Stimulated activated naive CD8-positive, alpha-beta T cell treated with anti-CD3 and anti-CD28 coated beads, Interleukin-15, Interleukin-2, amounts not matched to agents 100 ng/mL and 50 ng/mL, for 24 hours (primary cell): ENCODE measurements at regions not wholly inside any gene's neighbourhood (a gene's known extent, or its start where the extent isn't known, plus 50 kb on each side); places are given as distances from the start of the nearest gene placed in this dataset.
"Not testable (repeated sequence)": the region's sequence is repeated elsewhere in the genome, so short reads cannot be mapped to it uniquely, and the experiment has no call there.

ENCODE experiments used
- H3K27ac Mint-ChIP-seq: one replicate; pipeline ENCODE4 v1.8.0; 2021; ENCODE audit warnings: mild to moderate bottlenecking, mixed read lengths
- H3K27me3 Mint-ChIP-seq: one replicate; pipeline ENCODE4 v1.8.0; 2021; ENCODE audit warnings: mixed read lengths
- H3K36me3 Mint-ChIP-seq: one replicate; pipeline ENCODE4 v1.8.0; 2021; ENCODE audit warnings: low read depth, mixed read lengths
- H3K4me1 Mint-ChIP-seq: one replicate; pipeline ENCODE4 v1.8.0; 2021; ENCODE audit warnings: low read depth, mixed read lengths
- H3K4me3 Mint-ChIP-seq: one replicate; pipeline ENCODE4 v1.8.0; 2021; ENCODE audit warnings: mild to moderate bottlenecking, mixed read lengths
- H3K9me3 Mint-ChIP-seq: one replicate; pipeline ENCODE4 v1.8.0; 2021; ENCODE audit warnings: mixed read lengths

DNA sequence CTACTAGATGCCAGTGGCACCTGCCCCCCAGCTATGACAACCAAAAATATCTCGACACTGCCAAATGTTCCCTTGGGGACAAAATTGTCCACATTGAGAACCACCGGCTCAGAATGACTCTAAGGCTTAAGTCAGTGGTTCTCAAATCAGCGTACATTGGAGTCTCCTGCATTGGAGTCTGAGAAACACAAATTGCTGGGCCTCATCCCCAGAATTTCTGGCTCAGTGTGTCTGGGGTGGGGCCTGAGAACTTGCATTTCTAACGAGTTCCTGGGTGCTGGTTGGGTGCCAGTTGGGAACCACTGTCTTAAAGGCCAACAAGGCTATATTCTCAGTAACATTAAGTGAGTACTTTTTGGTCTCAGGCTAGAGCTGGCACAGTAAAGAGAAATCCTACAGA is 77.7 kb upstream of the GADD45A start:
- Mint-ChIP-seq H3K27ac (no peak overlapping the region), H3K4me3 (no peak overlapping the region), H3K27me3 (no peaks in the 10 kb centered on the region), H3K36me3 (no peaks in the 10 kb centered on the region), H3K4me1 (peaks cover 5% of the 10 kb centered on the region), H3K9me3 (no peaks in the 10 kb centered on the region)

GRCh38 chr1:67607699-67608098 is 77.3 kb upstream of the GADD45A start:
- Mint-ChIP-seq H3K27ac (no peak overlapping the region), H3K9me3 (no peaks in the 10 kb centered on the region), H3K36me3 (no peaks in the 10 kb centered on the region), H3K4me1 (peaks cover 5% of the 10 kb centered on the region), H3K4me3 (no peak overlapping the region), H3K27me3 (no peaks in the 10 kb centered on the region)

DNA sequence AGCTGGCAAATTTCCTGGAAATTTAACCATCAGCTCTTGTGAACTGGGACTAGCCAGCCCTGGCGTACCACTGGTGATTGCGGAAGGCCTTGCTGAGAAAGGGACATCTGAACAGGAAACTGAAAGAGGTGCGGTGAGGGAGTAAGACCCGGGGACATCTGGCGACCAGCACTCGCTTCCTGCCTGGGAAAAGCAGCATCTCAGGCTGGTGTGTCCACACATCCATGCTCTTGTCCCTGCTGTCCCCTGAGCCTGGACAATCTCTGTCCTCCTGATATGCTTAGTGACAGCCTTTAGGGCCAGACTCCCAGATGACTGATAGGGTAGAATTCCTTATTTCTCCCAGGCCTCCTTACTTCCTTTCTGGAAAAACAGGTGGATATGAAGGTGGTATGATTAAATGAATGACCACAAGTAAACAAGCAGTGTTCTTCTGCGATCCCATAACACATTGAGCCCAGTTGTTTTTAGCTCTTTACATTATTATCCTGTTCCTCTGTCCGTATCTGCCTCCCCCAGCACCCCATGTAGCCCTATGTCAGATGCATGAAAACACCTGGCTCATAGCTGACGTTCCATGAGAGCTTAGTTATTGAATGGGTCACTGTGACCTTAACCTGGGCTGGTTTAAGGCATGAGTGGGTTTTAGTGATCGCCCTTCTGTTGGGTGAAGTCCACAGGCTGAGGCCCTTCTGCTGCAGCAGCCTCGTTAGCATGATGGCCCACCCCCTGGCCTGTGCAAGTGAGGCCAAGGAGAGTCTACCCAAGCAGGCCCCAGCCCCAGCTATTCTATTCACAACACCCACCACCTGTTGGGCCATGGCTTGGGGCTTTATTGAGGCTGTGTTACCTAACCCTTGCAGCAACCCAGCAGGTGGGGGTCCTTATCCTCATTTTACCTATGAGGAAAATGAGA is 76.1 kb upstream of the GADD45A start:
- no peaks in the 10 kb centered on the region for H3K36me3 Mint-ChIP-seq
- peaks cover 5% of the 10 kb centered on the region for H3K4me1 Mint-ChIP-seq
- peaks cover 4% of the 10 kb centered on the region for H3K27me3 Mint-ChIP-seq
- no peak overlapping the region for H3K27ac Mint-ChIP-seq
- H3K9me3 Mint-ChIP-seq = no peaks in the 10 kb centered on the region
- H3K4me3 Mint-ChIP-seq = no peak overlapping the region

- Mint-ChIP-seq H3K36me3 (no peaks in the 10 kb centered on the region), H3K9me3 (peaks cover under 1% of the 10 kb centered on the region), H3K27me3 (peaks cover 4% of the 10 kb centered on the region), H3K4me1 (peaks cover 5% of the 10 kb centered on the region), H3K27ac (no peak overlapping the region), H3K4me3 (no peak overlapping the region)
These were observed 75.2 kb upstream of the GADD45A start for GRCh38 chr1:67609577-67610341.

GRCh38 chr1:67610450-67610849 is 74.6 kb upstream of the GADD45A start:
- peaks cover 5% of the 10 kb centered on the region for H3K9me3 Mint-ChIP-seq
- H3K4me1 Mint-ChIP-seq = peaks cover 5% of the 10 kb centered on the region
- H3K36me3 Mint-ChIP-seq = no peaks in the 10 kb centered on the region
- peaks cover 9% of the 10 kb centered on the region for H3K27me3 Mint-ChIP-seq
- H3K4me3 Mint-ChIP-seq = no peak overlapping the region
- H3K27ac Mint-ChIP-seq = no peak overlapping the region

- Mint-ChIP-seq H3K36me3 (no peaks in the 10 kb centered on the region), H3K4me3 (no peak overlapping the region), H3K27ac (no peak overlapping the region), H3K27me3 (peaks cover 12% of the 10 kb centered on the region), H3K4me1 (peaks cover 5% of the 10 kb centered on the region), H3K9me3 (peaks cover 5% of the 10 kb centered on the region)
These were observed 73.2 kb upstream of the GADD45A start for GRCh38 chr1:67611846-67612245.

DNA sequence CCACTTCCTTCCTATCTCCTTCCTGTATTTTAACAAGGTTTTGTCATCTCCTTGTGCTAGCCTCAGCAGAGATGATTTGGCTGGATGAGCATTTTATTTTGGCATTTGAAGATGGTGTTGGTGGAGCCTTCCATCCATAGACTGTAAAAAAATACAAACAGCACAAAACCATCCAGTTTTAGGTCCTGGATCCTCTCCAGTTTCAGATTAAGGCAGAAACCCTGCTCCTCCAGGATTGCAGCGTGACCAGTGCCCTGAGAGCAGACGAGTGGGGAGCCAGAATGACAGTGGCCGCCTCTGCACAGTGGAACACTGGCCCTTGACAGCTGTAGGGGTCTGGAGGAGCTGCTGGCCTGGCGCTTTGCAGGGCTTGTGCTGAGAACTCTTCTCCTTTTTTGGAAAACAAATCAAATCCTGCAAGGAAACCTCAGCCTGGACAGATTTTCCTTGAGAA is 72.2 kb upstream of the GADD45A start:
- Mint-ChIP-seq H3K27ac (no peak overlapping the region), H3K4me3 (no peak overlapping the region), H3K9me3 (peaks cover 5% of the 10 kb centered on the region), H3K4me1 (peaks cover 1% of the 10 kb centered on the region), H3K36me3 (no peaks in the 10 kb centered on the region), H3K27me3 (peaks cover 12% of the 10 kb centered on the region)

DNA sequence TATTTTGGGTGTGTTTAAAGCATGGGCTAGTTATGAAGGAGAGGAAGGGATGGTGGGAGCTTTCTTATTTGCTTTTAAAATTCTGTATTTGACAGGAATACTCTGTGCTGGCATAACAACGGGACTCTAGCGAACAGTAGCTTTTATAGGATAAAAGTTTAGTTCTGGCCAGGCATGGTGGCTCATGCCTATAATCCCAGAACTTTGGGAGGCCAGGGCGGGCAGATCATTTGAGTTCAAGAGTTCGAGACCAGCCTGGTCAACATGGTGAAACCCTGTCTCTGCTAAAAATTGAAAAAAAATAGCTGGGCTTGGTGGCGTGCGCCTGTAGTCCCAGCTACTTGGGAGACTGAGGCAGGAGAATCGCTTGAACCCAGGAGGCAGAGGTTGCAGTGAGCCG is 71.5 kb upstream of the GADD45A start:
- not testable (repeated sequence) for H3K36me3 Mint-ChIP-seq, H3K27ac Mint-ChIP-seq, H3K4me3 Mint-ChIP-seq, H3K4me1 Mint-ChIP-seq, H3K9me3 Mint-ChIP-seq
- H3K27me3 Mint-ChIP-seq = peaks cover 15% of the 10 kb centered on the region

DNA sequence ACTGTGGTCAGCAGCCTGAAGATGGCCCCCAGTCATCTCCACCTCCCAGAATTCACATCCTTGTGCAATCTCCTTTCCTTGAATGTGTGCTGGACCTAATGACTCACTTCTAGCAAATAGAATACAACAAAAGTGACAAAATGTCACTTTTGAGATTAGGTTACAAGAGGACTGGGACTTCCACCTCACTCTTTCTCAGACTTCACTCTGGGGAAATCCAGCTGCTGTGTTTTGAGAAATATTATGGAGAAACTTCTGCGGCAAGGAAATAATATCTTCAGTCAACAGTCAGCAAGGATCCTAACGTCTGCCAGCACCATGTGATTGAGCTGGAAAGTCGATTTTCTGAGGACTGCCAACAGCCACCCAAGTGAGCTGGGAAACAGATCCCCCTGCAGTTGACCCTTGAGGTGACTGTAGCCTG is 70.5 kb upstream of the GADD45A start:
- Mint-ChIP-seq H3K27me3 (peaks cover 17% of the 10 kb centered on the region), H3K4me3 (no peak overlapping the region), H3K36me3 (no peaks in the 10 kb centered on the region), H3K9me3 (peaks cover 5% of the 10 kb centered on the region), H3K4me1 (no peaks in the 10 kb centered on the region), H3K27ac (no peak overlapping the region)

DNA sequence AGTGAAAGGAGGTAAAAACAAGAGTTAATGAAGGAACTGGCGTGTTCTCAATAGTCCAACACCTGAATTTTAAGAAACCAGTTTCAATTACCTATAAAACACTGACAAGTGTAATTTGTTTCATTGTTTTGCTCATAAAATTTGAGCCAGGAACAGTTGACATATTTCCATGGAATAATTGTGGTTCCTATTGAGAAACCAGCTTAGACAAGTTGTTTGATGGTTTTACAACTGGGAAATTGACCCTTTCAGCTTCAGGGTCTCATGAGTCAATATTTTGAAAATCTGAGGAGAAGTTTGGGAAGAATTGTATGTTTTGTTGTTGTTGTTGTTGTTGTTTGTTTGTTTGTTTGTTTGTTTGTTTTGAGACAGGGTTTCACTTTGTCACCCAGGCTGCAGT is 69.1 kb upstream of the GADD45A start:
- no peaks in the 10 kb centered on the region for H3K4me1 Mint-ChIP-seq
- H3K4me3 Mint-ChIP-seq = no peak overlapping the region
- no peak overlapping the region for H3K27ac Mint-ChIP-seq
- peaks cover 5% of the 10 kb centered on the region for H3K9me3 Mint-ChIP-seq
- peaks cover 20% of the 10 kb centered on the region for H3K27me3 Mint-ChIP-seq
- H3K36me3 Mint-ChIP-seq = no peaks in the 10 kb centered on the region

GRCh38 chr1:67616394-67616985 is 68.5 kb upstream of the GADD45A start:
- Mint-ChIP-seq H3K4me3 (no peak overlapping the region), H3K4me1 (no peaks in the 10 kb centered on the region)

DNA sequence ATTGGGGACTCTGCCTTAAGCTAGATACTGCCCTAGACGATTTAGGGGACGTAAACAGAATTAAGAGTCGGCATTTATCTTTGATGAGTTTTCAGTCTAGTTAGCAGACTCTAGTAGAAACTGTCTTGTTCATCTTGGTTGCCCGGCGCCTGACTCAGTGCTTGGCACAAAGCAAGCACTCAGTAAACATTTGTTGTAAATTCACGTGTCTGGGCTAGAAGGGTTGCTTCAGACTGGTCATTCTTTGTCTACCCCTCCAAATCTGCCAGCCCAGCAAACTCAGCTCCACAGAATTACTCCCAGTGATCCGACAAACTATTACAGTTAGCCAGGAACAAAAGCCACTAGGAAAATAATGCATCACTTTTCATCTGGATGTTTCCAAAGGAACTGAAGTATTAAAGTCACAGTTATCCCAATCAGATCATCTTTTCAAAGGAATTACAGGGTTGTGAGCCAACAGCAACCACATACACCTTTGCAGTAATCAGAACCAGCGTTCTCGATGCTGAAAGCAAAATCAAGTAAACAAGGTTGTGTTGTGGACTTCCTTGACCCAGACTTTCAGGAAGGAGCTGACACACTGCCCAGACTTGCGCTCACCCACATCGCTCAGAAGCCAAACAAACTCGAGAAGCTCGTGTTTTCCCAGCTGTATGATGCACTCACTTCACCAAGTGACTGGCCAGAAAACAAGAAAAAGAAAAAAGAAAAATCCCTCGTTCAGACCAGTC is 66.5 kb upstream of the GADD45A start:
- H3K9me3 Mint-ChIP-seq = peaks cover 5% of the 10 kb centered on the region
- H3K27me3 Mint-ChIP-seq = peaks cover 16% of the 10 kb centered on the region
- H3K4me1 Mint-ChIP-seq = no peaks in the 10 kb centered on the region
- no peak overlapping the region for H3K4me3 Mint-ChIP-seq
- no peaks in the 10 kb centered on the region for H3K36me3 Mint-ChIP-seq
- no peak overlapping the region for H3K27ac Mint-ChIP-seq

More at GRCh38 chr1:67616394-67616985, 68.5 kb upstream of the GADD45A start:
- Mint-ChIP-seq H3K9me3 (peaks cover 5% of the 10 kb centered on the region), H3K36me3 (no peaks in the 10 kb centered on the region), H3K27me3 (peaks cover 20% of the 10 kb centered on the region), H3K27ac (no peak overlapping the region)

DNA sequence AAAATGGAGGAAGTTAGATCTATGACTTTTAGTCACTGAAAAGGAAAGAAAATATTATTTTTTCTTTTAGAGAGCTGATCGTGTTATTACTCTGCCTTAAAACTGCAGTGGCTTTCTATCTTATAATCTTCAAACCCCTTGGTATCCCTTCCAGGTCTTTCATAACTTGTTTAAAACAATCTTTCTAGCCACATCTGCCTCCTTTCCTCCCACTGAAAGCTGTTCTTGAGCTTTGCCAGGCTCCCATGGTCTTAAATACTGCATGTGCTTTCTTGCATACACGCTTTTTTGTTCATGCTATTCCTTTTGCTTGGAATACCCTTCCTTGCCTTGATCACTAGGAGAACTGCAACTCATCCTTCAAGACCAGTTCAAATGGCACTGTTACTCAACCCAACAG is 65.9 kb upstream of the GADD45A start:
- H3K27ac Mint-ChIP-seq = no peak overlapping the region
- H3K9me3 Mint-ChIP-seq = peaks cover 5% of the 10 kb centered on the region
- no peaks in the 10 kb centered on the region for H3K36me3 Mint-ChIP-seq
- H3K27me3 Mint-ChIP-seq = peaks cover 16% of the 10 kb centered on the region
- H3K4me3 Mint-ChIP-seq = no peak overlapping the region
- H3K4me1 Mint-ChIP-seq = no peaks in the 10 kb centered on the region

GRCh38 chr1:67623906-67624305 is 61.1 kb upstream of the GADD45A start:
- H3K27me3 Mint-ChIP-seq = peaks cover 3% of the 10 kb centered on the region
- no peak overlapping the region for H3K27ac Mint-ChIP-seq
- no peaks in the 10 kb centered on the region for H3K4me1 Mint-ChIP-seq
- H3K9me3 Mint-ChIP-seq = no peaks in the 10 kb centered on the region
- no peak overlapping the region for H3K4me3 Mint-ChIP-seq
- H3K36me3 Mint-ChIP-seq = no peaks in the 10 kb centered on the region
